Stimulated activated CD4-positive, alpha-beta T cell treated with anti-CD3 and anti-CD28 coated beads, Interleukin-12 subunit alpha, Interleukin-12 subunit beta, amount 100 ng/mL, for 24 hours (primary cell): ENCODE measurements at regions not wholly inside any gene's neighbourhood (a gene's known extent, or its start where the extent isn't known, plus 50 kb on each side); places are given as distances from the start of the nearest gene placed in this dataset.
"Not testable (repeated sequence)": the region's sequence is repeated elsewhere in the genome, so short reads cannot be mapped to it uniquely, and the experiment has no call there.

Experiments used
- DNase-seq, 2 experiments: peaks; one replicate each; pipeline ENCODE4 v3.0.0-alpha.2; 2020; ENCODE audit warnings: low read depth in 2 of 2

- DNase-seq, result no peak
Observed at GRCh38 chr3:16769525-16769924, 115.2 kb upstream of the PLCL2 start.

- DNase-seq, result no peak
Observed at GRCh38 chr3:16770021-16770420, 114.7 kb upstream of the PLCL2 start.

GRCh38 chr3:16770792-16771191, 114.0 kb upstream of the PLCL2 start:
- no peak for DNase-seq

GRCh38 chr3:16773594-16773993, 111.2 kb upstream of the PLCL2 start:
- not testable (repeated sequence) for DNase-seq

- DNase-seq, result not testable (repeated sequence)
Observed at GRCh38 chr3:16774536-16774935, 110.2 kb upstream of the PLCL2 start.

- no peak for DNase-seq
Observed at GRCh38 chr3:16784973-16785372, 99.8 kb upstream of the PLCL2 start.

GRCh38 chr3:16785465-16785864, 99.3 kb upstream of the PLCL2 start:
- no peak for DNase-seq

- DNase-seq, result no peak
Observed at GRCh38 chr3:16788440-16789056, 96.2 kb upstream of the PLCL2 start.

- DNase-seq, result no peak
Observed at GRCh38 chr3:16789344-16790120, 95.2 kb upstream of the PLCL2 start.

- peak in 1 of 2 experiments; percentile 2 for DNase-seq
Observed at GRCh38 chr3:16790432-16791400, 94.0 kb upstream of the PLCL2 start.

- DNase-seq, result no peak
Observed at GRCh38 chr3:16793321-16793720, 91.4 kb upstream of the PLCL2 start.

GRCh38 chr3:16794257-16794656, 90.5 kb upstream of the PLCL2 start:
- no peak for DNase-seq

- no peak for DNase-seq
Observed at GRCh38 chr3:16795581-16795980, 89.2 kb upstream of the PLCL2 start.

- no peak for DNase-seq
Observed at GRCh38 chr3:16797831-16798230, 86.9 kb upstream of the PLCL2 start.

- DNase-seq, result no peak
Observed at GRCh38 chr3:16798738-16799137, 86.0 kb upstream of the PLCL2 start.

GRCh38 chr3:16800361-16800760, 84.4 kb upstream of the PLCL2 start:
- DNase-seq, result no peak

GRCh38 chr3:16801223-16801622, 83.5 kb upstream of the PLCL2 start:
- DNase-seq, result no peak

- no peak for DNase-seq
Observed at GRCh38 chr3:16801698-16802097, 83.1 kb upstream of the PLCL2 start.

- no peak for DNase-seq
Observed at GRCh38 chr3:16802389-16802788, 82.4 kb upstream of the PLCL2 start.

- DNase-seq, result no peak
Observed at GRCh38 chr3:16803019-16803418, 81.7 kb upstream of the PLCL2 start.

- no peak for DNase-seq
Observed at GRCh38 chr3:16807391-16807790, 77.4 kb upstream of the PLCL2 start.

GRCh38 chr3:16808393-16809107, 76.2 kb upstream of the PLCL2 start:
- DNase-seq, result no peak
